IgD-negative memory B cell (primary cell): ENCODE measurements at regions not wholly inside any gene's neighbourhood (a gene's known extent, or its start where the extent isn't known, plus 50 kb on each side); places are given as distances from the start of the nearest gene placed in this dataset.

Source experiments
- H3K27ac Mint-ChIP-seq, 3 donors: one replicate each; pipeline ENCODE4 v1.8.0; 2020 to 2022; ENCODE audit warnings: mild to moderate bottlenecking in 3 of 3, mixed read lengths in 3 of 3, moderate library complexity in 1 of 3
- H3K27me3 Mint-ChIP-seq: one replicate; pipeline ENCODE4 v1.8.0; 2021; ENCODE audit warnings: mixed read lengths
- H3K36me3 Mint-ChIP-seq: one replicate; pipeline ENCODE4 v1.8.0; 2020; ENCODE audit warnings: mild to moderate bottlenecking, mixed read lengths
- H3K4me1 Mint-ChIP-seq, 3 donors: one replicate each; pipeline ENCODE4 v1.8.0; 2020 to 2022; ENCODE audit warnings: mixed read lengths in 3 of 3, mild to moderate bottlenecking in 1 of 3
- H3K4me3 Mint-ChIP-seq, 4 donors: one replicate each; pipeline ENCODE4 v1.8.0; 2020 to 2022; ENCODE audit warnings: mild to moderate bottlenecking in 4 of 4, mixed read lengths in 4 of 4, moderate library complexity in 3 of 4
- H3K9me3 Mint-ChIP-seq, 3 donors: one replicate each; pipeline ENCODE4 v1.8.0; 2020 to 2021; ENCODE audit warnings: mixed read lengths in 3 of 3, mild to moderate bottlenecking in 1 of 3

- H3K4me3 Mint-ChIP-seq = no peak overlapping the region
- H3K36me3 Mint-ChIP-seq = no peaks in the 10 kb centered on the region
- H3K27ac Mint-ChIP-seq = no peak overlapping the region
- peaks cover 2 to 5% (median 5%) of the 10 kb centered on the region in 3 donors for H3K9me3 Mint-ChIP-seq
- H3K27me3 Mint-ChIP-seq = no peaks in the 10 kb centered on the region
- peaks cover 0 to 2% (median 0%) of the 10 kb centered on the region in 3 donors for H3K4me1 Mint-ChIP-seq
Measured at GRCh38 chr12:114957225-114957624, 273.2 kb upstream of the TBX3 start.

GRCh38 chr12:114955414-114956014, 271.5 kb upstream of the TBX3 start:
- H3K27ac Mint-ChIP-seq = no peak overlapping the region
- no peaks in the 10 kb centered on the region for H3K36me3 Mint-ChIP-seq
- peaks cover 0 to 2% (median 0%) of the 10 kb centered on the region in 3 donors for H3K4me1 Mint-ChIP-seq
- peaks cover 0 to 5% (median 0%) of the 10 kb centered on the region in 3 donors for H3K9me3 Mint-ChIP-seq
- no peak overlapping the region for H3K4me3 Mint-ChIP-seq
- no peaks in the 10 kb centered on the region for H3K27me3 Mint-ChIP-seq

GRCh38 chr12:114954511-114955055, 270.6 kb upstream of the TBX3 start:
- Mint-ChIP-seq H3K27me3 (no peaks in the 10 kb centered on the region), H3K4me3 (no peak overlapping the region), H3K4me1 (peaks cover 0 to 2% (median 0%) of the 10 kb centered on the region in 3 donors), H3K9me3 (peaks cover 0 to 5% (median 4%) of the 10 kb centered on the region in 3 donors), H3K36me3 (no peaks in the 10 kb centered on the region), H3K27ac (no peak overlapping the region)

GRCh38 chr12:114952573-114953271, 268.7 kb upstream of the TBX3 start:
- Mint-ChIP-seq H3K9me3 (peaks cover 0 to 4% (median 3%) of the 10 kb centered on the region in 3 donors), H3K4me1 (peaks cover 0 to 2% (median 0%) of the 10 kb centered on the region in 3 donors), H3K4me3 (no peak overlapping the region), H3K27me3 (no peaks in the 10 kb centered on the region), H3K27ac (no peak overlapping the region), H3K36me3 (no peaks in the 10 kb centered on the region)

GRCh38 chr12:114949058-114949820, 265.3 kb upstream of the TBX3 start:
- Mint-ChIP-seq H3K27me3 (no peaks in the 10 kb centered on the region), H3K9me3 (peaks cover 0 to 4% (median 3%) of the 10 kb centered on the region in 3 donors), H3K27ac (no peak overlapping the region), H3K4me1 (no peaks in the 10 kb centered on the region), H3K36me3 (no peaks in the 10 kb centered on the region), H3K4me3 (no peak overlapping the region)

GRCh38 chr12:114945351-114945750, 261.4 kb upstream of the TBX3 start:
- Mint-ChIP-seq H3K27ac (no peak overlapping the region), H3K4me1 (no peaks in the 10 kb centered on the region), H3K27me3 (no peaks in the 10 kb centered on the region), H3K9me3 (peaks cover 0 to 10% (median 3%) of the 10 kb centered on the region in 3 donors), H3K4me3 (no peak overlapping the region), H3K36me3 (no peaks in the 10 kb centered on the region)

- H3K27ac Mint-ChIP-seq = no peak overlapping the region
- H3K9me3 Mint-ChIP-seq = peaks cover 0 to 10% (median 3%) of the 10 kb centered on the region in 3 donors
- H3K36me3 Mint-ChIP-seq = no peaks in the 10 kb centered on the region
- H3K4me3 Mint-ChIP-seq = no peak overlapping the region
- H3K27me3 Mint-ChIP-seq = no peaks in the 10 kb centered on the region
- H3K4me1 Mint-ChIP-seq = no peaks in the 10 kb centered on the region
Measured at GRCh38 chr12:114944736-114945135, 260.8 kb upstream of the TBX3 start.

- Mint-ChIP-seq H3K4me3 (peak overlapping the region in 1 of 4 donors; percentile 30), H3K36me3 (no peaks in the 10 kb centered on the region), H3K27ac (no peak overlapping the region), H3K4me1 (no peaks in the 10 kb centered on the region), H3K27me3 (no peaks in the 10 kb centered on the region), H3K9me3 (peaks cover 0 to 10% (median 5%) of the 10 kb centered on the region in 3 donors)
Measured at GRCh38 chr12:114943601-114944000, 259.6 kb upstream of the TBX3 start.

GRCh38 chr12:114938487-114939210, 254.7 kb upstream of the TBX3 start:
- Mint-ChIP-seq H3K27me3 (no peaks in the 10 kb centered on the region), H3K9me3 (peaks cover 0 to 15% (median 6%) of the 10 kb centered on the region in 3 donors), H3K4me3 (peak overlapping the region in 1 of 4 donors; percentile 39), H3K27ac (no peak overlapping the region), H3K36me3 (no peaks in the 10 kb centered on the region), H3K4me1 (no peaks in the 10 kb centered on the region)

GRCh38 chr12:114936148-114937079, 252.4 kb upstream of the TBX3 start:
- Mint-ChIP-seq H3K4me3 (no peak overlapping the region), H3K4me1 (no peaks in the 10 kb centered on the region), H3K27ac (no peak overlapping the region), H3K27me3 (no peaks in the 10 kb centered on the region), H3K36me3 (no peaks in the 10 kb centered on the region), H3K9me3 (peaks cover 0 to 10% (median 8%) of the 10 kb centered on the region in 3 donors)

- Mint-ChIP-seq H3K27me3 (no peaks in the 10 kb centered on the region), H3K4me3 (no peak overlapping the region), H3K4me1 (no peaks in the 10 kb centered on the region), H3K27ac (no peak overlapping the region), H3K36me3 (no peaks in the 10 kb centered on the region), H3K9me3 (peaks cover 0 to 17% (median 12%) of the 10 kb centered on the region in 3 donors)
Measured at GRCh38 chr12:114935658-114936057, 251.7 kb upstream of the TBX3 start.

- Mint-ChIP-seq H3K4me1 (no peaks in the 10 kb centered on the region), H3K9me3 (peaks cover 2 to 19% (median 11%) of the 10 kb centered on the region in 3 donors), H3K4me3 (no peak overlapping the region), H3K27me3 (no peaks in the 10 kb centered on the region), H3K27ac (no peak overlapping the region), H3K36me3 (no peaks in the 10 kb centered on the region)
Measured at GRCh38 chr12:114933428-114934160, 249.6 kb upstream of the TBX3 start.

GRCh38 chr12:114932806-114933205, 248.8 kb upstream of the TBX3 start:
- H3K4me1 Mint-ChIP-seq = no peaks in the 10 kb centered on the region
- H3K27me3 Mint-ChIP-seq = no peaks in the 10 kb centered on the region
- no peak overlapping the region for H3K4me3 Mint-ChIP-seq
- no peak overlapping the region for H3K27ac Mint-ChIP-seq
- H3K9me3 Mint-ChIP-seq = peaks cover 5 to 20% (median 9%) of the 10 kb centered on the region in 3 donors
- H3K36me3 Mint-ChIP-seq = no peaks in the 10 kb centered on the region
